Sigmoid colon (tissue), 4 donors: ENCODE measurements at regions not wholly inside any gene's neighbourhood (a gene's known extent, or its start where the extent isn't known, plus 50 kb on each side); places are given as distances from the start of the nearest gene placed in this dataset.

Source experiments
- EP300 ChIP-seq, 4 donors: sonication (generic); formaldehyde crosslinking; IDR thresholded peaks; one replicate each; pipeline ENCODE4 v1.6.1; 2017; ENCODE audit warnings: antibody characterized with exemption in 4 of 4
- POLR2A ChIP-seq, 2 donors: fragments of 450-650 bp; IDR thresholded peaks; one replicate each; pipeline ENCODE4 v1.6.1; 2016; ENCODE audit warnings: antibody characterized with exemption in 2 of 2, mild to moderate bottlenecking in 2 of 2, moderate library complexity in 2 of 2
- TF ChIP-seq, protein P1 (sequence below), 4 experiments: fragments of 450-650 bp in 3 of 4; fragments of 200-600 bp in 1 of 4; IDR thresholded peaks; one replicate each; pipeline ENCODE4 v1.5.1; 2016 to 2019; ENCODE audit warnings: antibody characterized with exemption in 4 of 4, mild to moderate bottlenecking in 3 of 4, moderate library complexity in 2 of 4

DNA sequence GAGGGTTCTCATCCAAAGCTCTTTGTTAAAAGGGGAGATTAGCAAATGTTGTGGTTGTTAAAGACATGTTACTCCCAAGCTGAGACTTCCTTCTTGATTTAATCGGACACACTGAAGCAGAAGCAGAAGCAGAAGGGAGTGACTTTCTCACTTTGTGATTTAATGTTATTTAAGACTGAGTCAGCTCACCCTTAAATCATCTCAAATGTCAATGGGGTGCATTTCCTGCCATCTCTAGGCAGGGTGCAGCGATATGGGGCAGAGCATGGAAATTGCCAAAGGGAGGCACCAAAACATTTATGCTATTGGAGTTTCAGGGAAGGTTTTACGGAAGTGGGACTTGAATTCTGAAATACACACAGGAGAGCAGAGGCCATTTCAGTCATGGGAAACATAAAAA is 283.6 kb downstream of the ABCC12 start:
- TF ChIP-seq, protein P1, sequence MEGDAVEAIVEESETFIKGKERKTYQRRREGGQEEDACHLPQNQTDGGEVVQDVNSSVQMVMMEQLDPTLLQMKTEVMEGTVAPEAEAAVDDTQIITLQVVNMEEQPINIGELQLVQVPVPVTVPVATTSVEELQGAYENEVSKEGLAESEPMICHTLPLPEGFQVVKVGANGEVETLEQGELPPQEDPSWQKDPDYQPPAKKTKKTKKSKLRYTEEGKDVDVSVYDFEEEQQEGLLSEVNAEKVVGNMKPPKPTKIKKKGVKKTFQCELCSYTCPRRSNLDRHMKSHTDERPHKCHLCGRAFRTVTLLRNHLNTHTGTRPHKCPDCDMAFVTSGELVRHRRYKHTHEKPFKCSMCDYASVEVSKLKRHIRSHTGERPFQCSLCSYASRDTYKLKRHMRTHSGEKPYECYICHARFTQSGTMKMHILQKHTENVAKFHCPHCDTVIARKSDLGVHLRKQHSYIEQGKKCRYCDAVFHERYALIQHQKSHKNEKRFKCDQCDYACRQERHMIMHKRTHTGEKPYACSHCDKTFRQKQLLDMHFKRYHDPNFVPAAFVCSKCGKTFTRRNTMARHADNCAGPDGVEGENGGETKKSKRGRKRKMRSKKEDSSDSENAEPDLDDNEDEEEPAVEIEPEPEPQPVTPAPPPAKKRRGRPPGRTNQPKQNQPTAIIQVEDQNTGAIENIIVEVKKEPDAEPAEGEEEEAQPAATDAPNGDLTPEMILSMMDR (IDR thresholded peaks at IDR 0.05) = no peak
- TF ChIP-seq POLR2A (IDR thresholded peaks at IDR 0.05) (no peak), EP300 (IDR thresholded peaks at IDR 0.05) (no peak)
